ENCODE measurements at regions not wholly inside any gene's neighbourhood (a gene's known extent, or its start where the extent isn't known, plus 50 kb on each side); places are given as distances from the start of the nearest gene placed in this dataset.

- TF ChIP-seq CTCF (conservative IDR thresholded peaks at IDR 0.05; ENCODE audit: low read length) (no peak), EZH2phosphoT487 (IDR thresholded peaks at IDR 0.05; ENCODE audit: borderline replicate concordance, low read depth, low read length) (no peak)
Observed at GRCh38 chr2:157172866-157173578, 84.5 kb upstream of the GALNT5 start.

All from OCI-LY7 (cell line).